GM12878 (cell line): ENCODE measurements at regions not wholly inside any gene's neighbourhood (a gene's known extent, or its start where the extent isn't known, plus 50 kb on each side); places are given as distances from the start of the nearest gene placed in this dataset.

Experiments used
- CTCF ChIP-seq, 3 experiments: IDR thresholded peaks in 2 of 3; conservative IDR thresholded peaks in 1 of 3; 2 replicates each; pipeline ENCODE4 v1.5.1; 2011; ENCODE audit warnings: low read depth in 3 of 3, low read length in 3 of 3, mild to moderate bottlenecking in 3 of 3, control low read depth in 2 of 3, moderate library complexity in 2 of 3, inconsistent platforms in 1 of 3, mixed read lengths in 1 of 3; ENCODE audit not compliant: control insufficient read depth in 2 of 3, insufficient read depth in 1 of 3; ENCODE audit errors: extremely low read depth in 1 of 3
- IRF4 ChIP-seq: IDR thresholded peaks from 2 replicates; pipeline ENCODE4 v1.6.1; 2011; ENCODE audit warnings: low read depth, low read length
- TF ChIP-seq, protein P1 (sequence below): IDR thresholded peaks from 2 replicates; pipeline ENCODE4 v1.6.1; 2012; ENCODE audit warnings: low read depth, low read length, improper control_type of control experiment

DNA sequence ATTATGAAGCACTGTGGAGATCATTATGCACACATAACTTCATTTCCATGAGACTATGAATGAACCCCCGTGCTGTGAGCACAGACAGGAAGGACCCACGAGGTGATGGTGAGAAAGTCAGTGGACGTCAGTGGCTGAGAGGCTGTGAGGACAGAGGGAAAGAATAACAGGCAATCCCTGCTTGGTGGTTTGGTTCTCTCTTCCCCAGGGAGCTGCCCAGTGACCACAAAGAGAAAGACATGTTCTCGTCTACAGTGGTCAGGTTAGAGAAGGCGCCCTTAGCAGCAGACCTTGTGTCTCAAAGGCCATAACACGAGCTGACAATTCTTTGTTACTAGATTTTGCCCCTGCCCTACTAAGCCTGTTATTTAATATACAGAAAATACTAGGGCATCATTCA lies 609.2 kb downstream of the TOX3 start:
- TF ChIP-seq, protein P1, sequence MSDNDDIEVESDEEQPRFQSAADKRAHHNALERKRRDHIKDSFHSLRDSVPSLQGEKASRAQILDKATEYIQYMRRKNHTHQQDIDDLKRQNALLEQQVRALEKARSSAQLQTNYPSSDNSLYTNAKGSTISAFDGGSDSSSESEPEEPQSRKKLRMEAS: no peak
- TF ChIP-seq IRF4 (no peak), CTCF (IDR thresholded peaks at IDR 0.05 in 2 of 3, conservative IDR thresholded peaks at IDR 0.05 in 1 of 3; ENCODE audit: control insufficient read depth in 2 of 3, extremely low read depth in 1 of 3, insufficient read depth in 1 of 3, low read depth in 3 of 3, low read length in 3 of 3) (no peak)
